Activated naive CD8-positive, alpha-beta T cell treated with anti-CD3 and anti-CD28 coated beads, Interleukin-2, amount 10 ng/mL, durations not matched to agents 7 days and 5 days (primary cell): ENCODE measurements at regions not wholly inside any gene's neighbourhood (a gene's known extent, or its start where the extent isn't known, plus 50 kb on each side); places are given as distances from the start of the nearest gene placed in this dataset.

Source experiments
- ATAC-seq: fragments of 150-1000 bp; cut with Tn5 transposase; one replicate; pipeline ENCODE4 v1.10.0; 2021; ENCODE audit warnings: low read depth, moderate library complexity
- POLR2A ChIA-PET: fragments of 350-600 bp; sonication (Branson Sonifier 250); formaldehyde crosslinking; loops from one replicate; lab custom pipeline; 2021; ENCODE audit warnings: antibody characterized with exemption; lab: Charles Lee
- DNase-seq: peaks from one replicate; pipeline ENCODE4 v3.0.0; 2021
- H3K27ac Mint-ChIP-seq: one replicate; pipeline ENCODE4 v1.8.0; 2022; ENCODE audit warnings: mild to moderate bottlenecking, mixed read lengths
- H3K27me3 Mint-ChIP-seq: one replicate; pipeline ENCODE4 v1.8.0; 2022; ENCODE audit warnings: mild to moderate bottlenecking, moderate library complexity, mixed read lengths
- H3K36me3 Mint-ChIP-seq: one replicate; pipeline ENCODE4 v1.8.0; 2021; ENCODE audit warnings: mild to moderate bottlenecking, mixed read lengths
- H3K4me1 Mint-ChIP-seq: one replicate; pipeline ENCODE4 v1.8.0; 2021; ENCODE audit warnings: mixed read lengths
- H3K4me3 Mint-ChIP-seq: one replicate; pipeline ENCODE4 v1.8.0; 2022; ENCODE audit warnings: mild to moderate bottlenecking, moderate library complexity, mixed read lengths
- H3K9me3 Mint-ChIP-seq: one replicate; pipeline ENCODE4 v1.8.0; 2021; ENCODE audit warnings: mixed read lengths

DNA sequence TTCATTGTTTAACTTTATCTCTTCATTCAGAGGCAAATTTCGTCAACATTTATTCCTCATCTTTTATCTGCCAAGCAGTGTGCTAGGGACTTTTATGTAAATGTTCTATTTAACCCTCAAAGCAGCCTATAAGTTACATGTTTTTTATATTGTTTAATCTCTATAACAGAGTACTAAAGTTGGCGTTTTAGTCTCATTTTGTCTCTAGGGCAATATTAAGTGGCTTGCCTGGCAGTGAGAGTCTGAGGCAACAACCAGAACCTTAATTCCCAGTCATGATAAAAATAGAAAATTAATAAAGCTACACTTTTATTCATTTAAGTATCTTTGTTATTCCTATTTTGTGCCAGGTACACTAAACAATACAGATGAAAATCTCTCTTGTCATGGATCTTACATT lies 994.3 kb upstream of the ADGRL2 start:
- Mint-ChIP-seq H3K27ac (no peak overlapping the region), H3K36me3 (no peaks in the 10 kb centered on the region), H3K4me1 (no peaks in the 10 kb centered on the region), H3K4me3 (no peak overlapping the region), H3K9me3 (peaks cover 3% of the 10 kb centered on the region), H3K27me3 (no peaks in the 10 kb centered on the region)
- ATAC-seq (no peak), DNase-seq (no peak)
- POLR2A ChIA-PET: no interaction called here

DNA sequence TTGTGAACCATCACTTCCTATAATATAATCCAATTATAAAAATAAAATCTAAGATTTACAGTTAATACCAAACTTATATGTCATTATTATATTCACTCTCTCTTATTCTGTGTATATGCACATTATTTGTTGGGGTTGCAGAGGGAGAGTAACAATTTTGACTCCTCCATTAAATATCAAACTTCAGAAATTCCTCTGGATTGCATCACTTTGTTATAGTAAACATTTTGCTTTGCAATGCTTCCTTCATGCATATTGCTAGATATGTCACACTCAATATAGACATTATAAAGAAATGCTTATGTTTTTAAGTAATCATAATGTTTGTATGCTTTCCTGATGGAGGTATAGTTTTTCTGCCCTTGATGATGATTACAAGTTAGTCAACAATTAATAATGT lies 999.0 kb upstream of the ADGRL2 start:
- Mint-ChIP-seq H3K36me3 (no peaks in the 10 kb centered on the region), H3K9me3 (peaks cover 3% of the 10 kb centered on the region), H3K27ac (no peak overlapping the region), H3K4me3 (no peak overlapping the region), H3K27me3 (no peaks in the 10 kb centered on the region), H3K4me1 (no peaks in the 10 kb centered on the region)
- POLR2A ChIA-PET: no interaction called here
- DNase-seq (no peak), ATAC-seq (no peak)

DNA sequence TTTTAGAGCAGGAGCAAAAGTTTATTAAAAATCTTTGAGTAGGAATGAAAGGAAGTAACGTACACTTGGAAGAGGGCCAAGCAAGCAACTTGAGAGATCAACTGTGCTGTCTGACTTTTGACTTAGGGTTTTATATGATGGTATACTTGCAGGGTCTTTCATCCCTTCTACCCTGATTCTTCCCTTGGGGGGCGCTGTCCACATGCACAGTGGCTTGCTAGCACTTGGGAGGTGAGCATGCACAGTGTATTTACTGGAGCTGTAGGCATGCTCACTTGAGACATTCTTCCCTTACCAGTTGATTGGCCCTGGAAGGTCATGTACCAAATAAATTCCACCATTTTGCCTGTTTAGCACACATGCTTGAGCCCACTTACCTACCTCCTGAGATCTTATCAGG lies 1001.3 kb upstream of the ADGRL2 start:
- Mint-ChIP-seq H3K27ac (no peak overlapping the region), H3K4me3 (no peak overlapping the region), H3K4me1 (no peaks in the 10 kb centered on the region), H3K9me3 (peaks cover 2% of the 10 kb centered on the region), H3K27me3 (peaks cover 1% of the 10 kb centered on the region), H3K36me3 (no peaks in the 10 kb centered on the region)
- no peak for DNase-seq
- POLR2A ChIA-PET: no interaction called here
- ATAC-seq: no peak

DNA sequence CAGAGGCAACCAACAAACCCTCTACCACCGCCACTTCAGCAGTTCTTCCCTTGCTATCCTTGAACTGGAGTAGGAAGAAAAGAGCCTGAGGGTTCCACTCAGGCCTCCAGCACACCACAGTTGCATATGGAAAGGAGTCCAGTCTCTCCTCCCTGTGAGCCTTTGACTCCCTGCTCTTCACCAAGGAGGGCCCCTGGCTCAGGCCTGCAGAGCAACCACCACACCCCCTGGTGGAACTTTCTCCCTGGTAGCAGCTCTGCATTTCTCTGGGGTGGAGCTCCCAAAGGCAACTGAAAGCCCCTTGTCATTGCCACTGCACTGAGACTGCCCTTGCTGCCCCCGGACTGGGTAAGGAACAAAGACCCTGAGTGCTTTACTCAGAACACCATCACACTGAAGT lies 1021.5 kb upstream of the ADGRL2 start:
- no peak for ATAC-seq
- POLR2A ChIA-PET: no interaction called here

DNA sequence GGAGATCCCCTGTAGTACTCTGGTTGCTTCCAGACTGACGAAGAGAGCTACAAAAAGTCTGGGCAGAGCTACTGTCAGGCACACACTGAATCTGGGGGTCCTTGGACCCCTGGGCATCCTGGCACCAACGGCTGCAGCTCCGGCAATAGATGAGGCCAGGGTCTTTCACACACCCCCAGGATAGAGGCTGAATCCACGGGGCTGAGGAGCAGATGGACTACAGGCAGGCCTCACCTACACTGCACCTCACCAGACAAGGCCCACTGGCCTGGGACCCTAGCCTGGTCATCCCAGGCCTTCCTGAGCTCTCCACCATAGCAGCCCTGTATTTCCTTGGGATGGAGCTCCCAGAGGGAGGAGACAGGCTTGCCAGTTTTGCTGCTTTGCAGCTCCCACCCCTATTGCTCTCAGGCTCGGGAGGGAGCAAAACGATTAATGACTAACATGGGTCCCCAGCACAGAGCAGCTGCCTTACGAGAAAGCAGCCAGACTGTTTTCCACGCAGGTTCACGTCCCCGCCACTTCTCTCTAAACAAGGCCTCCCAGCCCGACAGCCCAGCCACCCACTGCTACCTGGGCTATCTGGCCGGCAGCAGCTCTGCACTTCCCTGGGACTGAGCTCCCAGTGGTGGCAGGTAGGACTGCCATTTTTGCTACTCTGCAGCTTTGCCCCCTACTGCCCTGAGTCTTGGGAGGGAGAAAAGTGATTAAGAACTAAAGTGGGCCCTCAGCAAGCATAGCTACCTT lies 1022.5 kb upstream of the ADGRL2 start:
- DNase-seq: no peak
- H3K4me3 Mint-ChIP-seq: no peak overlapping the region
- no peak overlapping the region for H3K27ac Mint-ChIP-seq
- no peaks in the 10 kb centered on the region for H3K4me1 Mint-ChIP-seq
- no peaks in the 10 kb centered on the region for H3K36me3 Mint-ChIP-seq
- H3K27me3 Mint-ChIP-seq: no peaks in the 10 kb centered on the region
- H3K9me3 Mint-ChIP-seq: peaks cover 3% of the 10 kb centered on the region
- ATAC-seq: no peak
- POLR2A ChIA-PET: no interaction called here

More for the DNA sequence above, 1021.5 kb upstream of the ADGRL2 start:
- Mint-ChIP-seq H3K9me3 (peaks cover 3% of the 10 kb centered on the region), H3K27ac (no peak overlapping the region), H3K27me3 (no peaks in the 10 kb centered on the region), H3K4me1 (no peaks in the 10 kb centered on the region), H3K36me3 (no peaks in the 10 kb centered on the region), H3K4me3 (no peak overlapping the region)
- no peak for DNase-seq

DNA sequence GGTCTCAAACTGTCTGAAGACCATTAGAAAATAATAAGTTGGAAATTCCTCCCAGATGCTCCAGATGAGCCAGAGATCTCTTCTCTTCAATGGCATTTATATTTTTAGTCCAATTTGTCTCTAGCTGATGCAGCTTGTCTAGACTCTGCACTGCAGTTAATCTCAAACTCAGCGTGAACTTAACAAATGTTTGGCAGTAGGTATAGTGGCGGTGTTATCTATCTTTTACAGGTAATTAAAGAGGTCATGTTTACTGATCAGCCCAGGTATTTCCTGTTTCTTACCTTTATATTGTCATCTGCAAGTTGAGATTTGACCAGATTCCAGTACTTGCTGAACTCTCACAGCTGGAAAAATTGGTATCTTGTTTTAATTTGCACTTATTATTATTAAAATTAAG lies 1024.5 kb upstream of the ADGRL2 start:
- Mint-ChIP-seq H3K4me3 (no peak overlapping the region), H3K4me1 (no peaks in the 10 kb centered on the region), H3K27ac (no peak overlapping the region), H3K27me3 (no peaks in the 10 kb centered on the region), H3K9me3 (peaks cover 3% of the 10 kb centered on the region), H3K36me3 (no peaks in the 10 kb centered on the region)
- DNase-seq (no peak), ATAC-seq (no peak)
- POLR2A ChIA-PET: no interaction called here

DNA sequence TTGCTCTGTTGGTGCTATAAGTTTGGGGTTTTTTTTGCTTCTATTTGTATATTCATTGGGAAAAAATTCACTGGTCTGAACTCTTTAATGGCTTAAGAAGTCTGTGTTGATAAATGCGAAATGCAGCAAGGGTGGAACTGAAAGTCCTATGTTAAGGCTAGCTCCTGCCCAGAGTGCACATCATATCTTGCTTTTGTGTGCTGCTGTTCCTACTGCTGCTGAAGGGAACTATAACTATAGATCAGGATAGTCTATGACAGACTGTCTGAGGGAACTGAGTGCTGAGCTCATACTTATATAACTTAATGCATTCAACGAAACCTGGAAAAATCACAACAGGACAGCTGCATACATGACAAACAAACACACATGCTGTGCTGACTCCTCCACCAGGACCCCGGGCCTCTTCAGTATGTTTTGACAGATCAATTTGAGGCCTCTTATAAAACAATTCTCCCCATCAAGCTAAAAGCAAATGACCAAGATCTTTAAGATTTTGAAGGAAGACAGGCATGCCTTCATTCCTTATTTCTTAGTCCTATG lies 1031.5 kb upstream of the ADGRL2 start:
- POLR2A ChIA-PET: no interaction called here
- H3K27me3 Mint-ChIP-seq: no peaks in the 10 kb centered on the region
- no peaks in the 10 kb centered on the region for H3K36me3 Mint-ChIP-seq
- ATAC-seq (no peak), DNase-seq (no peak)
- no peaks in the 10 kb centered on the region for H3K9me3 Mint-ChIP-seq
- H3K27ac Mint-ChIP-seq: no peak overlapping the region
- no peaks in the 10 kb centered on the region for H3K4me1 Mint-ChIP-seq
- no peak overlapping the region for H3K4me3 Mint-ChIP-seq

DNA sequence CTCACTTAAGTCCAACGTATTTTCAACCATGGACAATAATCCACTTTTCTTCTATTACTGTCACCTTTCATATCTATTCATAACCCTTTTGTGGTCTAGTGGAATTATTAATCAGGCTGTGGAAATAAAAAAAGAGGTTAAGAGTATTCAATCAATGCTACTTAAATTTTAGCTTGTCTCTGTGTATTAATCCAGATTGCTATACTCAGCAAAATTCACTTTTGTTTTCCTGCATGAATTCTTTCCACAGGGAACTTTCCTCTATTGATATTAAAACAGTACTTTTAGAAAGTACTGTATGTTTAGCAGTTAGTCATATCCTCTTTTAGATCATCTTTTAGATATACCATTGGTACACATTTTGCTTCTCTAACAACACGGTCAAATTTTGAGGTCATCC lies 1033.0 kb upstream of the ADGRL2 start:
- no peaks in the 10 kb centered on the region for H3K4me1 Mint-ChIP-seq
- no peaks in the 10 kb centered on the region for H3K36me3 Mint-ChIP-seq
- no peak for DNase-seq
- no peaks in the 10 kb centered on the region for H3K27me3 Mint-ChIP-seq
- H3K9me3 Mint-ChIP-seq: no peaks in the 10 kb centered on the region
- ATAC-seq: no peak
- no peak overlapping the region for H3K4me3 Mint-ChIP-seq
- H3K27ac Mint-ChIP-seq: no peak overlapping the region
- POLR2A ChIA-PET: no interaction called here

DNA sequence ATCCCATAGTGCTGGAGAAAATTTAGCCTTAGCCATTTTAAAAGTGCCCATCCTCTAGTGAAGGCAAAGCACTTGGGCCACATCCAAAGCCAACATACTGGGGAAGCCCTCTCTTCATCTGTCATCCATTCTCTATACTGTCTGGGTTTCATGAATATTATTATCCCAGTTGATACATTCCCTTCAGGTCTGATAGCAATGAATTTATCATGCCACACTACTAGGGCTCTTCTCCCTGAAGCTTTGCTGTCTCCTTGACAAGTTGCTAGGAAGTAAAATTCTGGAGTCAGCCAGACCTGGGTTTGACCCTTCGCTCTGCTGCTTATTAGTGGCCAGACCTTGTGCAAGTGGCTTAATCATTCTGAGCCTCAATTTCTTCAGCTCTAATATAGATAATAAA lies 1041.4 kb upstream of the ADGRL2 start:
- H3K27ac Mint-ChIP-seq: no peak overlapping the region
- no peaks in the 10 kb centered on the region for H3K4me1 Mint-ChIP-seq
- no peaks in the 10 kb centered on the region for H3K9me3 Mint-ChIP-seq
- no peak overlapping the region for H3K4me3 Mint-ChIP-seq
- no peaks in the 10 kb centered on the region for H3K27me3 Mint-ChIP-seq
- ATAC-seq: no peak
- POLR2A ChIA-PET: no interaction called here
- no peak for DNase-seq
- no peaks in the 10 kb centered on the region for H3K36me3 Mint-ChIP-seq

DNA sequence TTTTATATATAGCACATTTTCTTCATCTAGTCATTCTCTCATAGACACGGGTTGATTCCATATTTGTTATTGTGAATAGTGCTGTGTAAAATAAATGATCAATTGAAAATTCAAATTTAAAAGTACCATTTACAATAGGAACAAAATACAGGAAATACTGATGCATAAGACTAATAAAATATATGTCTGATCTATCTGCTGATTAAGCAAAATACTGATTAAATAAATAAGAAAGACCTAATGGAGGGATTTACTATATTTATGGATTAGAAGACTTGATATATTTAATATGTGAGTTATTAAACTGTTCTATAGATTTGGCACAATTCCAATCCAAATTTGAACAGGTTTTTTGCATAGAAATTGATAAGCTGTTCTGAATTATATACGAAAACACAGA lies 1044.8 kb upstream of the ADGRL2 start:
- H3K27me3 Mint-ChIP-seq: no peaks in the 10 kb centered on the region
- DNase-seq (no peak), ATAC-seq (no peak)
- H3K4me3 Mint-ChIP-seq: no peak overlapping the region
- no peak overlapping the region for H3K27ac Mint-ChIP-seq
- peaks cover under 1% of the 10 kb centered on the region for H3K9me3 Mint-ChIP-seq
- POLR2A ChIA-PET: no interaction called here
- no peaks in the 10 kb centered on the region for H3K4me1 Mint-ChIP-seq
- no peaks in the 10 kb centered on the region for H3K36me3 Mint-ChIP-seq

DNA sequence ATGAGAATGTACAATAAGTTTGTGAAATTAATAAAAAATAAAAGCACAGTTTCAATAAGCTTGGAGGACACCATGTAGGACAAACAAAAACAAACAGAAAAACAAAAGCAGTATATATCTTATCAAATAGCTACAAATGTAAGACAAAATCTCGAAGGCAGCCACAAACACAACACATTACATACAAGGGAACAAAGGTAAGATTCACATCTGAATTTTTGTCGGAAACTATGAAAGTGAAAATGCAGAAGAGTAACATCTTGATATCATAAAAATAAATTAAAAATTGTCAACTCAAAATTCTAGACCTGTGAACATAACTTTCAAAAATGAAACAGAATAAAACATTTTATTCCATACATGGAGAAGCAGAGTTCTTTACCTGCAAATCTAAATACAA lies 1049.5 kb upstream of the ADGRL2 start:
- POLR2A ChIA-PET: no interaction called here
- DNase-seq: no peak
- no peaks in the 10 kb centered on the region for H3K27me3 Mint-ChIP-seq
- H3K27ac Mint-ChIP-seq: no peak overlapping the region
- no peaks in the 10 kb centered on the region for H3K36me3 Mint-ChIP-seq
- H3K4me3 Mint-ChIP-seq: no peak overlapping the region
- H3K4me1 Mint-ChIP-seq: no peaks in the 10 kb centered on the region
- ATAC-seq: no peak
- peaks cover 3% of the 10 kb centered on the region for H3K9me3 Mint-ChIP-seq

DNA sequence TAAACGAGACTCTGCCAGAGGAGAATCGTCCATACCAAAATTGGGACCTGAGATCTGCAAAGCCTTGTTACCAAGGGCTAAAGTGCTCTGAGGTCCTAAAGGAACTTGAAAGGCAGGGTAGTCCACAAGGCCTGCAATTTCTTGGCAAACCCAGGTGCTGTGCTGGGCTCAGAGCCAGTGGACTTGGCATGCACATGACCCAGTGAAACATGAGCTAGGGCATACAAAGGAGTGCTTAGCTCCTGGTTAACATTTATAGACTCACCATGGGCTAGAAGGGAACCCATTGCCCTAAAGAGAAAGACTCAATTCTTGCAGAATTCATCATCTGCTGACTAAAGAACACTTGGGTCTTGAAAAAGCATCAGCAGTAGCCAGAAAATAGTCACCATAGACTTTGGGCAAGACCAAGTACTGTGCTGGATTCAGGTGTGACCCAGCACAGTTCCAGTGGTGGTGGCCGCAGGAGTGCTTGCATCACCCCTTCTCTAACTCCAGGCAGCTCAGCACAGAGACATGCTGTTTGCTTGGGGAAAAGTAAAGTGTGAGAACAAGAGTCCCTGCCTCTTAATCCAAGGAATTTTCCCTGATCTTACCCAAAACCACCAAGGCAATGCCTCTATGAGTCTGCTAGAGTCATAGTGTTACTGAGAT lies 1069.4 kb upstream of the ADGRL2 start:
- H3K4me1 Mint-ChIP-seq: no peaks in the 10 kb centered on the region
- H3K27ac Mint-ChIP-seq: no peak overlapping the region
- DNase-seq (no peak), ATAC-seq (no peak)
- POLR2A ChIA-PET: no interaction called here
- H3K36me3 Mint-ChIP-seq: no peaks in the 10 kb centered on the region
- no peaks in the 10 kb centered on the region for H3K27me3 Mint-ChIP-seq
- H3K9me3 Mint-ChIP-seq: peaks cover 11% of the 10 kb centered on the region
- no peak overlapping the region for H3K4me3 Mint-ChIP-seq

DNA sequence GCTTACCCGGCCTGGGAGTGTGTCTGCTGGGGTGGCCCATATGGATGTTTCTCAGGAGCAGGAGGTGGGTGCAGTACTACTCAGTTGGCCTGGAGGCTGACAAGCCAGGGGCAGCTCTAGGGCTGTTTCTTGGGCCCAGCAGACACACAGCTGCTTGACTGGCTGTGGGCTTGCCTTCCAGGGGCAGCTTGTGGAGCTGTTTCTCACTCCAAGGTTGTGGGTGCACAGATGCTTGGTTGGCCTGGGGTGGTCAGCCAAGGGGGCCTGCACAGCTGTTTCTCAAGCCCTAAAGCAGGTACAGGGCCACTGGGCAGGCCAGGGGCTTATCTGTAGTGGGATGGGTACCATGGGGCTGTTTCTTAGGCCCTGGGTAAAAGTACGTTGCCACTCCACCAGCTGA lies 1078.1 kb upstream of the ADGRL2 start:
- H3K9me3 Mint-ChIP-seq: peaks cover 2% of the 10 kb centered on the region
- H3K27ac Mint-ChIP-seq: no peak overlapping the region
- POLR2A ChIA-PET: no interaction called here
- no peaks in the 10 kb centered on the region for H3K4me1 Mint-ChIP-seq
- no peaks in the 10 kb centered on the region for H3K27me3 Mint-ChIP-seq
- no peaks in the 10 kb centered on the region for H3K36me3 Mint-ChIP-seq
- no peak for DNase-seq
- no peak overlapping the region for H3K4me3 Mint-ChIP-seq
- ATAC-seq: no peak

DNA sequence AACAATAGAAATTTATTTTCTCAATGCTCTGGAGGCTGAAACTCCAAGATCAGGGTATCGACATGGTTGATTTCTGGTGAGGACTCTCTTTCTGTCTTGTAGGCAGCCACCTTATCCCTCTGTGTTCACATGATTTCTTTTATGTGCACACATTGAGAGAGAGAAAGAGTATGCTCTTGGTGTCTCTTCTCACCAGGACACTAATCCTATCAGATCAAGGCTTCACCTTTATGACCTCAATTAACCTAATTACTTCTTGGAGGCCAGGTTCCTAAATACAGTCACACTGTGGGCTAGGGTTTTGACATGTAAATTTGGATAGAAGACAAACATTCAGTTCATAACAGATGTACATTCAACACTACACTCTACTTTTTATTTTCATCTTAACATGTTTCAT lies 1094.2 kb upstream of the ADGRL2 start:
- no peak for DNase-seq
- Mint-ChIP-seq H3K4me1 (no peaks in the 10 kb centered on the region), H3K27me3 (no peaks in the 10 kb centered on the region), H3K27ac (no peak overlapping the region), H3K36me3 (no peaks in the 10 kb centered on the region), H3K4me3 (no peak overlapping the region), H3K9me3 (no peaks in the 10 kb centered on the region)
- ATAC-seq: no peak
- POLR2A ChIA-PET: no interaction called here
